ENCODE measurements at regions not wholly inside any gene's neighbourhood (a gene's known extent, or its start where the extent isn't known, plus 50 kb on each side); places are given as distances from the start of the nearest gene placed in this dataset.

DNA sequence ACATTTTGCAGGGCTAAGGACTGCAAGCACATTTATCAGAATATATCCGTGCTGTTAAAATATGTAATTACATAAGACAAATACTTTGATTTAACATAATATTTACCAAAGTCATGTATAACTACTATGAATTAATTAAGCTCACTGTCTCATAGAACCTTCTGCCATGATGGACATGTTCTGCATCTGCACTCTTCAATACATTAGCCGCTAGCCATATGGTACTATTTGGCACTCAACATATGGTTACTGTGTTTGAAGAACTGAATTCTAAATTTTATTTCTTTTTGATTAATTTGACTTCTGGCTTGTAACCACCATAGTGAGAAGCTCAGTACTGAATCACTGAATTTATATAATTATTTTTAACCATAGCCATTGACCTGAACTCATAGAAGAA lies 427.0 kb upstream of the TRAM1L1 start:
- TF ChIP-seq, protein P1, sequence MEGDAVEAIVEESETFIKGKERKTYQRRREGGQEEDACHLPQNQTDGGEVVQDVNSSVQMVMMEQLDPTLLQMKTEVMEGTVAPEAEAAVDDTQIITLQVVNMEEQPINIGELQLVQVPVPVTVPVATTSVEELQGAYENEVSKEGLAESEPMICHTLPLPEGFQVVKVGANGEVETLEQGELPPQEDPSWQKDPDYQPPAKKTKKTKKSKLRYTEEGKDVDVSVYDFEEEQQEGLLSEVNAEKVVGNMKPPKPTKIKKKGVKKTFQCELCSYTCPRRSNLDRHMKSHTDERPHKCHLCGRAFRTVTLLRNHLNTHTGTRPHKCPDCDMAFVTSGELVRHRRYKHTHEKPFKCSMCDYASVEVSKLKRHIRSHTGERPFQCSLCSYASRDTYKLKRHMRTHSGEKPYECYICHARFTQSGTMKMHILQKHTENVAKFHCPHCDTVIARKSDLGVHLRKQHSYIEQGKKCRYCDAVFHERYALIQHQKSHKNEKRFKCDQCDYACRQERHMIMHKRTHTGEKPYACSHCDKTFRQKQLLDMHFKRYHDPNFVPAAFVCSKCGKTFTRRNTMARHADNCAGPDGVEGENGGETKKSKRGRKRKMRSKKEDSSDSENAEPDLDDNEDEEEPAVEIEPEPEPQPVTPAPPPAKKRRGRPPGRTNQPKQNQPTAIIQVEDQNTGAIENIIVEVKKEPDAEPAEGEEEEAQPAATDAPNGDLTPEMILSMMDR (conservative IDR thresholded peaks at IDR 0.05; ENCODE audit: low read depth, low read length): no peak
- TF ChIP-seq EZH2 (IDR thresholded peaks at IDR 0.05; ENCODE audit: low read length, unreplicated experiment) (no peak), EZH2phosphoT487 (IDR thresholded peaks at IDR 0.05; ENCODE audit: borderline replicate concordance, low read length) (no peak)

All from PC-3 (cell line).